PC-9 (cell line): ENCODE measurements at regions not wholly inside any gene's neighbourhood (a gene's known extent, or its start where the extent isn't known, plus 50 kb on each side); places are given as distances from the start of the nearest gene placed in this dataset.

Experiments
- BruUV-seq: library from RNA; stranded (reverse); fragments of 400-500 nt; replicated peaks from 2 replicates; lab custom pipeline; 2021; lab: Mats Ljungman, UMichigan
- CTCF ChIA-PET: fragments of 300-600 bp; sonication (Branson Sonifier 250); formaldehyde crosslinking; loops from one replicate; lab custom pipeline; 2022; ENCODE audit warnings: antibody characterized with exemption; lab: Charles Lee
- POLR2A ChIA-PET: fragments of 300-600 bp; sonication (Branson Sonifier 250); formaldehyde crosslinking; loops from one replicate; lab custom pipeline; 2022; ENCODE audit warnings: antibody characterized with exemption; ENCODE audit not compliant: unreplicated experiment; lab: Charles Lee
- DNase-seq, 2 experiments: peaks; one replicate each; pipeline versions ENCODE4 v3.0.0 to v3.0.0-alpha.2; 2015 to 2022; ENCODE audit warnings: mixed read lengths in 1 of 2
- H2AFZ ChIP-seq: fragments of 200-600 bp; sonication (generic); 2 replicates; pipeline ENCODE4 v1.8.1; 2017; ENCODE audit warnings: antibody characterized with exemption
- H3F3A ChIP-seq: fragments of 200-600 bp; sonication (generic); 2 replicates; pipeline ENCODE4 v1.8.1; 2017; ENCODE audit warnings: antibody characterized with exemption, mild to moderate bottlenecking, low read depth; ENCODE audit not compliant: insufficient read depth
- H3K27ac ChIP-seq: fragments of 200-600 bp; sonication (generic); 2 replicates; pipeline ENCODE4 v1.6.1; 2016; ENCODE audit warnings: mixed run types
- H3K27me3 ChIP-seq: fragments of 200-600 bp; sonication (generic); 2 replicates; pipeline ENCODE4 v1.6.1; 2016; ENCODE audit warnings: low read depth, mixed run types; ENCODE audit not compliant: insufficient read depth
- H3K36me3 ChIP-seq: fragments of 200-600 bp; sonication (generic); 2 replicates; pipeline ENCODE4 v1.6.1; 2016; ENCODE audit warnings: low read depth, mixed run types
- H3K4me1 ChIP-seq: fragments of 200-600 bp; sonication (generic); replicated peaks from 2 replicates; pipeline ENCODE4 v1.6.1; 2016; ENCODE audit warnings: mixed run types; ENCODE audit not compliant: insufficient read depth
- H3K4me2 ChIP-seq: fragments of 200-600 bp; sonication (generic); 2 replicates; pipeline ENCODE4 v1.6.1; 2017; ENCODE audit warnings: mixed run types
- H3K4me3 ChIP-seq: fragments of 200-600 bp; sonication (generic); 2 replicates; pipeline ENCODE4 v1.6.1; 2016; ENCODE audit warnings: mixed run types
- H3K79me2 ChIP-seq: fragments of 200-600 bp; sonication (generic); 2 replicates; pipeline ENCODE4 v1.6.1; 2017; ENCODE audit warnings: low read depth, mixed run types
- H3K9me2 ChIP-seq: fragments of 200-600 bp; sonication (generic); 2 replicates; pipeline ENCODE4 v1.8.1; 2017; ENCODE audit warnings: mild to moderate bottlenecking; ENCODE audit not compliant: insufficient read depth
- H3K9me3 ChIP-seq: fragments of 200-600 bp; sonication (generic); 2 replicates; pipeline ENCODE4 v1.8.1; 2016; ENCODE audit warnings: low read depth; ENCODE audit not compliant: insufficient read depth
- H4K20me1 ChIP-seq: fragments of 200-600 bp; sonication (generic); 2 replicates; pipeline ENCODE4 v1.8.1; 2017; ENCODE audit not compliant: insufficient read depth
- EZH2 ChIP-seq: fragments of 200-600 bp; sonication (generic); IDR thresholded peaks from 2 replicates; pipeline ENCODE4 v1.8.0; 2017; ENCODE audit warnings: antibody characterized with exemption, low read depth
- intact Hi-C: fragments of 100-400 bp; cut with micrococcal nuclease; formaldehyde crosslinking; loops from one replicate; pipeline ENCODE4 v1.10.0; 2022; ENCODE audit not compliant: unreplicated experiment
- TF ChIP-seq, protein P1 (sequence below): fragments of 200-600 bp; sonication (generic); conservative IDR thresholded peaks from 2 replicates; pipeline ENCODE4 v1.6.1; 2017; ENCODE audit warnings: mixed run types, antibody characterized with exemption, mild to moderate bottlenecking, moderate library complexity

- no TSS peak for BruUV-seq
- CTCF ChIA-PET = no interaction called here
These were observed 101.0 kb upstream of the SH3BP4 start for GRCh38 chr2:234850818-234851217.

DNA sequence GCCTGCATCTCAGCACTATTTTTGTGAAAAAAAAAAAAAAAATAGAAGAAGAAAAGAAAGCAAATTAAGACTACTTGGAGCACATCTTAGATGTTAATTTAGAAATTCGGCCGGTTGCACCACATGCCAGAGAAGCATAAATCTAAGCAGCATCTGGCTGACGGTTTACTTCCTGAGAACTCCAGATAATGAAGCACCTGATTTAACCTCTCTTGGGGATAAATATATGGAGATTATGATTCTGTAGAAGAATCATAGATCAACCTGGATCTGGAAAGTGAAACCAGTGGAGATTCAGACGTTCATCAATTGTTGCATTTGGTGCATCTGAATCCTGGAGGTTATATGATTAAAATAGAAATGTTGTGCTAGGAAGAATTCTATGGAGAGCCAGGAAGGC, 102.1 kb upstream of the SH3BP4 start:
- no peaks in the 10 kb centered on the region for H3K9me2 ChIP-seq
- intact Hi-C loops = no loop called here
- no TSS peak for BruUV-seq
- no peak overlapping the region for H2AFZ ChIP-seq
- CTCF ChIA-PET = no interaction called here
- POLR2A ChIA-PET = no interaction called here
- no peaks in the 10 kb centered on the region; the same call in 1 of the 2 replicates for H3K9me3 ChIP-seq
- no peak overlapping the region for H3K4me2 ChIP-seq
- H3K27ac ChIP-seq = no peak overlapping the region
- H3K36me3 ChIP-seq = no peaks in the 10 kb centered on the region
- no peaks in the 10 kb centered on the region for H3F3A ChIP-seq
- TF ChIP-seq EZH2 = no peak
- TF ChIP-seq, protein P1, sequence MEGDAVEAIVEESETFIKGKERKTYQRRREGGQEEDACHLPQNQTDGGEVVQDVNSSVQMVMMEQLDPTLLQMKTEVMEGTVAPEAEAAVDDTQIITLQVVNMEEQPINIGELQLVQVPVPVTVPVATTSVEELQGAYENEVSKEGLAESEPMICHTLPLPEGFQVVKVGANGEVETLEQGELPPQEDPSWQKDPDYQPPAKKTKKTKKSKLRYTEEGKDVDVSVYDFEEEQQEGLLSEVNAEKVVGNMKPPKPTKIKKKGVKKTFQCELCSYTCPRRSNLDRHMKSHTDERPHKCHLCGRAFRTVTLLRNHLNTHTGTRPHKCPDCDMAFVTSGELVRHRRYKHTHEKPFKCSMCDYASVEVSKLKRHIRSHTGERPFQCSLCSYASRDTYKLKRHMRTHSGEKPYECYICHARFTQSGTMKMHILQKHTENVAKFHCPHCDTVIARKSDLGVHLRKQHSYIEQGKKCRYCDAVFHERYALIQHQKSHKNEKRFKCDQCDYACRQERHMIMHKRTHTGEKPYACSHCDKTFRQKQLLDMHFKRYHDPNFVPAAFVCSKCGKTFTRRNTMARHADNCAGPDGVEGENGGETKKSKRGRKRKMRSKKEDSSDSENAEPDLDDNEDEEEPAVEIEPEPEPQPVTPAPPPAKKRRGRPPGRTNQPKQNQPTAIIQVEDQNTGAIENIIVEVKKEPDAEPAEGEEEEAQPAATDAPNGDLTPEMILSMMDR = no peak
- H3K4me3 ChIP-seq = no peak overlapping the region
- H4K20me1 ChIP-seq = no peaks in the 10 kb centered on the region
- H3K27me3 ChIP-seq = no peaks in the 10 kb centered on the region
- no peak for DNase-seq
- H3K79me2 ChIP-seq = no peaks in the 10 kb centered on the region
- H3K4me1 ChIP-seq = peaks cover 6% of the 10 kb centered on the region; the same call in 1 of the 2 replicates

More at GRCh38 chr2:234850818-234851217, 101.0 kb upstream of the SH3BP4 start:
- POLR2A ChIA-PET = no interaction called here
- H3K27me3 ChIP-seq = no peaks in the 10 kb centered on the region
- H3K27ac ChIP-seq = no peak overlapping the region
- H3K4me3 ChIP-seq = no peak overlapping the region
- intact Hi-C loops = no loop called here
- H3F3A ChIP-seq = no peaks in the 10 kb centered on the region
- peaks cover 5% of the 10 kb centered on the region for H3K9me3 ChIP-seq
- H2AFZ ChIP-seq = no peak overlapping the region
- no peaks in the 10 kb centered on the region for H3K79me2 ChIP-seq
- peaks cover 6% of the 10 kb centered on the region; the same call in 1 of the 2 replicates for H3K4me1 ChIP-seq
- no peak overlapping the region for H3K4me2 ChIP-seq
- TF ChIP-seq EZH2 = no peak
- TF ChIP-seq, protein P1 = no peak
- H3K9me2 ChIP-seq = no peaks in the 10 kb centered on the region
- no peaks in the 10 kb centered on the region for H3K36me3 ChIP-seq
- DNase-seq = no peak
- H4K20me1 ChIP-seq = no peaks in the 10 kb centered on the region

DNA sequence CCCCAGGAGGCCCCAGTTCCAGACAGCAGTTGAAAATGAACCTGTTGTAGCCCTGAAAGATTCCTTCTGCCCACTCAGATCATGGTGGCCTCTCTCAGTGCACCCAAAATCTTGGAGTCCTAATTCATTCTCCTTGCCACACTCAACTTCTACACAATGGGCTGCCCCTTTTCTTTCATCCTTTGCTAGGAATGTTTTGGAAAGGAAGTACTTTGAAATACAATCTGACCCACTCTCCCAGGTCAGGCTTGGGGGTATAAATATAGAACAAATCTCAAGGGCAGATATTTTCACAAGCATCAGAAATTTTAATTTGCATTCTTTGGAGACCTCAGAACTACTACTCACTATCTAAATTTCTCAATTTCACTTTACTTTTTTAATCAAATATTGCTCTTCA, 103.2 kb upstream of the SH3BP4 start:
- no peaks in the 10 kb centered on the region for H3K27me3 ChIP-seq
- no peak overlapping the region for H3K4me2 ChIP-seq
- no TSS peak for BruUV-seq
- DNase-seq = no peak
- no peaks in the 10 kb centered on the region for H3F3A ChIP-seq
- intact Hi-C loops = no loop called here
- H3K9me2 ChIP-seq = no peaks in the 10 kb centered on the region; the same call in 1 of the 2 replicates
- H3K4me3 ChIP-seq = no peak overlapping the region
- TF ChIP-seq EZH2 = no peak
- TF ChIP-seq, protein P1 = no peak
- H3K4me1 ChIP-seq = peaks cover 6% of the 10 kb centered on the region; the same call in 1 of the 2 replicates
- H2AFZ ChIP-seq = no peak overlapping the region
- no peaks in the 10 kb centered on the region for H3K79me2 ChIP-seq
- no peak overlapping the region for H3K27ac ChIP-seq
- CTCF ChIA-PET = interaction anchor here (0.7 kb wide), 1 partner anchor 219 kb away, joined by 3 read pairs; no protein-coding TSS in a partner anchor
- H3K9me3 ChIP-seq = no peaks in the 10 kb centered on the region; the same call in 1 of the 2 replicates
- POLR2A ChIA-PET = no interaction called here
- H4K20me1 ChIP-seq = no peaks in the 10 kb centered on the region
- H3K36me3 ChIP-seq = no peaks in the 10 kb centered on the region
